IPS-18a (cell line): ENCODE measurements at regions not wholly inside any gene's neighbourhood (a gene's known extent, or its start where the extent isn't known, plus 50 kb on each side); places are given as distances from the start of the nearest gene placed in this dataset.

Experiments used
- H3K27ac ChIP-seq: one replicate; pipeline ENCODE4 v1.5.1; 2013; ENCODE audit warnings: low read length
- H3K27me3 ChIP-seq: one replicate; pipeline ENCODE4 v1.6.1; 2013; ENCODE audit warnings: mild to moderate bottlenecking, low read length; ENCODE audit not compliant: control insufficient read depth, insufficient read depth
- H3K36me3 ChIP-seq: one replicate; pipeline ENCODE4 v1.6.1; 2013; ENCODE audit warnings: low read depth, low read length; ENCODE audit not compliant: control insufficient read depth
- H3K4me1 ChIP-seq: one replicate; pipeline ENCODE4 v1.6.1; 2013; ENCODE audit warnings: low read depth, low read length; ENCODE audit not compliant: control insufficient read depth
- H3K4me3 ChIP-seq: one replicate; pipeline ENCODE4 v1.5.1; 2013; ENCODE audit warnings: low read length
- H3K9ac ChIP-seq: one replicate; pipeline ENCODE4 v1.6.1; 2013; ENCODE audit warnings: mild to moderate bottlenecking, low read length, moderate library complexity
- H3K9me3 ChIP-seq: one replicate; pipeline ENCODE4 v1.6.1; 2013; ENCODE audit warnings: low read depth, low read length; ENCODE audit not compliant: control insufficient read depth

DNA sequence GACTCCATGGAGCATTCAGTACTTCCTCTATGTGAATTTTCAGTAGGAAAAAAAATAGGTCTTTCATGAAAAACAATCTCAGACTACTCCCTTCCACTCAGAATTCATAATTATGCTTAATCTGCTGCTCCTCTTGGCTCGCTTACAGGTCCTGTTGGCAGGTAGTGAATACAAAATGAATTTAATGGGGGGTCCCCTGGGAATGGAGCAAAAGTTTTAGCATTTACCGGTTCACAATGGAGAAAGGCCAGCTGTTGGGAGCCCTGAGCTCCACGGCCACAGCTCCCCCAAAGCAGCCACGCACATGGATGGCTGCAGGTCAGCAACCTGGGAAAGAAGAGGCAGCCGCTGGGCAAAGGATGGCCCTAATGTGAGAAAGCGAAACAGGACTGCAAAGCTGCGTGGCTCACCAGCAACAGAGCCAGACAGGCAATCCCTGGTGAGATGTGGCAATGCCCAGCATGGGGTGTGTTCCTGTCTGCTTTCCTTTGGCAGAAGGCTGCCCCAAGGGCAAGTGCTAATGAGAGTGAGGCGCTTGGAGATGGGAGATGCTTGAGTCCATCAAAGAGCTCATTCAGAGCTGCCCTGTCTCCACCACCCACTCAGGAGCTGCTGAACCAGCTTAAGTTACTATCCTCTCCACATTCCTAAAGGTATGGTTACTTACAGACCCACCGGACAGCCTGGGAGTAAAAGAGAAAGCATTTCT is 447.4 kb downstream of the EPHA4 start:
- Histone ChIP-seq H3K4me3 (no peak overlapping the region), H3K27ac (no peak overlapping the region), H3K4me1 (peaks cover 4% of the 10 kb centered on the region)

DNA sequence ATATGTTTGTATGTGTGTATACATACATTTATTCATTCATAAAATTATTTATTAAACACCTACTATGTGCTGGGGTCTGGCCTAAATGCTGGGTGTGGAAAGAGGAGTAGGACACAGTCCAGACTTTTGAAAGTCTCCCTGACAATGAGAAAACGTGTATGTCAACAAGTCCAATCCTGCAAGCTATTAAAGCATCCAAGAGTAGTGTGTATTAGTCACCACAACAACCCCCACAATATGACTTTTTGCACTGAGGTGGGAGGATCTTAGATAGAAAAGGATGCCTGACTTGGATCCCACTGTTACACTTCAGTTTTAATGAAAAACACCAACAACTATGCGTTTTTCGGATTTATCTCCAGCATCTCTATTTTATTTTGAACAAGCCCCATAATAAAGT is 446.4 kb downstream of the EPHA4 start:
- peaks cover 4% of the 10 kb centered on the region for H3K4me1 ChIP-seq
- H3K4me3 ChIP-seq, result no peak overlapping the region
- no peaks in the 10 kb centered on the region for H3K36me3 ChIP-seq
- H3K9me3 ChIP-seq, result peaks cover 11% of the 10 kb centered on the region
- H3K27me3 ChIP-seq, result no peaks in the 10 kb centered on the region
- H3K9ac ChIP-seq, result no peak overlapping the region
- H3K27ac ChIP-seq, result no peak overlapping the region

More for the DNA sequence above, 447.4 kb downstream of the EPHA4 start:
- H3K9me3 ChIP-seq, result peaks cover 11% of the 10 kb centered on the region
- H3K27me3 ChIP-seq, result no peaks in the 10 kb centered on the region
- H3K9ac ChIP-seq, result no peak overlapping the region
- H3K36me3 ChIP-seq, result no peaks in the 10 kb centered on the region

- Histone ChIP-seq H3K9ac (no peak overlapping the region), H3K4me3 (no peak overlapping the region), H3K36me3 (no peaks in the 10 kb centered on the region), H3K27ac (no peak overlapping the region), H3K9me3 (peaks cover 11% of the 10 kb centered on the region), H3K27me3 (no peaks in the 10 kb centered on the region), H3K4me1 (peaks cover 1% of the 10 kb centered on the region)
These were observed 442.4 kb downstream of the EPHA4 start for GRCh38 chr2:221129657-221130056.

- no peak overlapping the region for H3K9ac ChIP-seq
- no peak overlapping the region for H3K4me3 ChIP-seq
- no peaks in the 10 kb centered on the region for H3K27me3 ChIP-seq
- no peaks in the 10 kb centered on the region for H3K4me1 ChIP-seq
- no peak overlapping the region for H3K27ac ChIP-seq
- peaks cover 11% of the 10 kb centered on the region for H3K9me3 ChIP-seq
- H3K36me3 ChIP-seq, result no peaks in the 10 kb centered on the region
These were observed 441.7 kb downstream of the EPHA4 start for GRCh38 chr2:221130431-221130830.

DNA sequence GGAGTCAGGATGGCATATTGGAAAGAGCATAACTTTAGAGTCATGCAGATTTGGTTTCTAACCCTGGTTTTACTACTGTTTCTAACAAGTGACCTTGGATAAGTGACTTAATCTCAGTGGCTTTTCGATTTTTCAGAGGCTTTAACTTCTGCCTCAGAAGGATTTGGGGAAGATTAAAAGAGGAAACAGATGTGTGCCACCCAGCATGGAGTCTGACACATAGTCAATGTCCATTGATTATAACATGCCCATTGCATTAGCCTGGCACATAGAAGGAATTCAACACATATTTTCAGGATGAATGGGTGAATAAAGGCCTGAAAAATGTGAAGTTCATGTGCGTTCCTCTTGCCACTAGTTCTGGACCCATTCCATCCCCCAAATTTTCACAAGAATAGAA is 438.2 kb downstream of the EPHA4 start:
- H3K4me1 ChIP-seq, result no peaks in the 10 kb centered on the region
- peaks cover under 1% of the 10 kb centered on the region for H3K9me3 ChIP-seq
- H3K27me3 ChIP-seq, result no peaks in the 10 kb centered on the region
- no peaks in the 10 kb centered on the region for H3K36me3 ChIP-seq
- H3K27ac ChIP-seq, result no peak overlapping the region
- no peak overlapping the region for H3K9ac ChIP-seq
- H3K4me3 ChIP-seq, result no peak overlapping the region

DNA sequence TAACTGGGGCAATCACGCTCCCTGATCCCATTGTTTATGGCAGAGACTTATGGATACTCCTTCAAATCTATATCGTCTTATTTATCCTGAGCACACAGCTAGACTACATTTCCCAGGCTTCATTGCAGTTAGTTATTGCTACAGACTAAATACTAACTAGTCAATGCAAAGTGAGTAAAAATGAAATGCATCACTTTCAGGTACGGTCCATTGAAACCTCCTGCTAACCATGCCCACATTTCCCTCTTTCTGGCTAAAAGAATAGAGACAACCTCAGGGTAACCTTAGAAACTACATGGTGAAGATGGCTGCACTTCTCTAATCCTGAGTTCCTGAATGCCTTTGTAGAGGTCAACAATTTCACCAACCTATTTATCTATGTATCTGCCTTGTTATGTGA is 437.4 kb downstream of the EPHA4 start:
- no peaks in the 10 kb centered on the region for H3K27me3 ChIP-seq
- H3K9ac ChIP-seq, result no peak overlapping the region
- H3K4me1 ChIP-seq, result no peaks in the 10 kb centered on the region
- H3K4me3 ChIP-seq, result no peak overlapping the region
- H3K27ac ChIP-seq, result no peak overlapping the region
- H3K36me3 ChIP-seq, result no peaks in the 10 kb centered on the region
- no peaks in the 10 kb centered on the region for H3K9me3 ChIP-seq

GRCh38 chr2:221135699-221136098 is 436.4 kb downstream of the EPHA4 start:
- Histone ChIP-seq H3K4me3 (no peak overlapping the region), H3K27ac (no peak overlapping the region), H3K9ac (no peak overlapping the region), H3K36me3 (no peaks in the 10 kb centered on the region), H3K4me1 (no peaks in the 10 kb centered on the region), H3K9me3 (no peaks in the 10 kb centered on the region), H3K27me3 (no peaks in the 10 kb centered on the region)

DNA sequence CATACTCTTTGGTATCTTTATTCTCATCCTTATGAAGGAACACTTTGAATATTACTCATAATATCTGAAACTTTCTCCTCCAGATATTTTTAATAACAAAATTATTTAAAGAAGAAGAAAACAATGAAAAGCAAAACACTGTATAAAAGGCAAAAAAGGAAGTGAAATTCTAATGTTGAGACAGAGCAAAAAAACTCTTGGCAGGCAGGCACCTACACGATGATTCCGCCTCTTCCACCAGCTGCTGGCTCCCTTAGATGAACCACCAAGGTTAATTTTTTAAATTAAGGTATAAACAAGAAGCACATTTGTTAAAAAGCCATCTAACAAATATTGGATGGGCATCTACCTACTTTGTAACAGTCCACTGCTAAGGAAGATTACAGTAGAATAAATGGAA is 434.7 kb downstream of the EPHA4 start:
- Histone ChIP-seq H3K27ac (no peak overlapping the region), H3K9me3 (no peaks in the 10 kb centered on the region), H3K9ac (no peak overlapping the region)

DNA sequence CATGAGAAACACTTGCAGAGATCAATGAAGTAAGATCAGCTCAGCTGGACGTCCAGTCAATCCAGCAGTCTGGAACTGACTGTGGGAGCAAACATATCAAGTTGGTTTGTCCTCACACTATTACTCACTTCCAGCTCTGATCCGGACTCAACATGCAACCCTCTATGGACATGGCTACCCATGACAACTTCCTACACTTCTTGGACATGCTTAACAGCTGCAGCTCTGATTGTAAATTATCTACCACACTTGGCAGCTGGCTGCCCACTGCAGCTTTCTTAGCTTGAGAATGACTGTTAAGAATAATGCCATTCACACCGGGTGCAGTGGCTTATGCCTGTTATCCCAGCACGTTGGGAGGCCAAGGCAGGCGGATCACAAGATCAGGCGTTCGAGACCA is 429.8 kb downstream of the EPHA4 start:
- Histone ChIP-seq H3K27me3 (no peaks in the 10 kb centered on the region), H3K4me1 (no peaks in the 10 kb centered on the region)

More for the DNA sequence above, 434.7 kb downstream of the EPHA4 start:
- Histone ChIP-seq H3K4me3 (no peak overlapping the region), H3K27me3 (no peaks in the 10 kb centered on the region), H3K36me3 (no peaks in the 10 kb centered on the region), H3K4me1 (no peaks in the 10 kb centered on the region)

GRCh38 chr2:221143231-221143630 is 428.9 kb downstream of the EPHA4 start:
- H3K36me3 ChIP-seq, result no peaks in the 10 kb centered on the region
- no peaks in the 10 kb centered on the region for H3K9me3 ChIP-seq
- no peaks in the 10 kb centered on the region for H3K4me1 ChIP-seq
- no peaks in the 10 kb centered on the region for H3K27me3 ChIP-seq
- H3K9ac ChIP-seq, result no peak overlapping the region
- no peak overlapping the region for H3K4me3 ChIP-seq
- H3K27ac ChIP-seq, result no peak overlapping the region

More for the DNA sequence above, 429.8 kb downstream of the EPHA4 start:
- Histone ChIP-seq H3K27ac (no peak overlapping the region), H3K36me3 (no peaks in the 10 kb centered on the region), H3K9me3 (no peaks in the 10 kb centered on the region), H3K9ac (no peak overlapping the region), H3K4me3 (no peak overlapping the region)

- Histone ChIP-seq H3K4me3 (no peak overlapping the region), H3K9ac (no peak overlapping the region), H3K9me3 (no peaks in the 10 kb centered on the region), H3K4me1 (no peaks in the 10 kb centered on the region), H3K27ac (no peak overlapping the region), H3K27me3 (no peaks in the 10 kb centered on the region), H3K36me3 (no peaks in the 10 kb centered on the region)
These were observed 427.2 kb downstream of the EPHA4 start for GRCh38 chr2:221144909-221145308.

GRCh38 chr2:221145396-221145795 is 426.7 kb downstream of the EPHA4 start:
- Histone ChIP-seq H3K27ac (no peak overlapping the region), H3K4me3 (no peak overlapping the region), H3K27me3 (no peaks in the 10 kb centered on the region), H3K36me3 (no peaks in the 10 kb centered on the region), H3K9me3 (no peaks in the 10 kb centered on the region), H3K9ac (no peak overlapping the region), H3K4me1 (no peaks in the 10 kb centered on the region)
